A549 (cell line): ENCODE measurements at regions not wholly inside any gene's neighbourhood (a gene's known extent, or its start where the extent isn't known, plus 50 kb on each side); places are given as distances from the start of the nearest gene placed in this dataset.

Source experiments
- ATAC-seq, 2 experiments: fragments of 200-7000 bp in 1 of 2; fragments of >200 bp in 1 of 2; cut with Nextera tagmentation in 1 of 2; cut with Tn5 transposase in 1 of 2; 3 replicates each; pipeline versions ENCODE4 v1.8.0 to v1.9.1; 2018 to 2020; ENCODE audit warnings: mild to moderate bottlenecking in 1 of 2, moderate library complexity in 1 of 2
- CTCF ChIA-PET: fragments of 300-600 bp; sonication (Branson Sonifier 250); formaldehyde crosslinking; extraction: SDS; loops from one replicate; lab custom pipeline; 2021; ENCODE audit warnings: antibody characterized with exemption, inconsistent platforms; lab: Yijun Ruan, JAX
- POLR2A ChIA-PET: fragments of 350-600 bp; formaldehyde crosslinking; extraction: SDS; loops from one replicate; lab custom pipeline; 2021; ENCODE audit warnings: antibody characterized with exemption, inconsistent platforms; lab: Yijun Ruan, JAX
- DNase-seq, 2 experiments: peaks; one replicate each; pipeline versions ENCODE4 v3.0.0 to v3.0.0-alpha.2; 2011 to 2016; ENCODE audit warnings: low read depth in 1 of 2, low spot score in 1 of 2
- FAIRE-seq: peaks from 2 replicates; lab custom pipeline; 2011; peaks lifted over from hg19 to GRCh38; lab: Jason Lieb, UNC
- H3K27ac ChIP-seq, 2 experiments: fragments of >200 bp; sonication (Bioruptor Twin); formaldehyde crosslinking; 3 replicates each; pipeline ENCODE4 v1.5.1; 2016 to 2017
- H3K4me1 ChIP-seq: fragments of >200 bp; sonication (Bioruptor Twin); formaldehyde crosslinking; 3 replicates; pipeline ENCODE4 v1.6.1; 2016
- H3K4me2 ChIP-seq: fragments of >200 bp; sonication (Bioruptor Twin); formaldehyde crosslinking; 3 replicates; pipeline ENCODE4 v1.6.1; 2016
- H3K4me3 ChIP-seq: fragments of >200 bp; sonication (Bioruptor Twin); formaldehyde crosslinking; 3 replicates; pipeline ENCODE4 v1.5.1; 2016
- H3K9me3 ChIP-seq: fragments of >200 bp; sonication (Bioruptor Twin); formaldehyde crosslinking; 3 replicates; pipeline ENCODE4 v1.6.1; 2016
- BCL3 ChIP-seq: fragments of >200 bp; sonication (Bioruptor Twin); formaldehyde crosslinking; IDR thresholded peaks from 3 replicates; pipeline ENCODE4 v1.6.1; 2016
- CBX2 ChIP-seq: fragments of 200-600 bp; sonication (generic); IDR thresholded peaks from 2 replicates; pipeline ENCODE4 v1.6.1; 2016; ENCODE audit warnings: low read depth, mild to moderate bottlenecking, borderline replicate concordance
- CBX8 ChIP-seq: fragments of 200-600 bp; sonication (generic); IDR thresholded peaks from 2 replicates; pipeline ENCODE4 v1.6.1; 2016
- EHMT2 ChIP-seq: fragments of 200-600 bp; sonication (generic); IDR thresholded peaks from 2 replicates; pipeline ENCODE4 v1.6.1; 2016; ENCODE audit warnings: antibody characterized with exemption, low read depth, mild to moderate bottlenecking, moderate library complexity
- ESRRA ChIP-seq: fragments of 150-350 bp; IDR thresholded peaks from 2 replicates; pipeline ENCODE4 v1.6.1; 2014; ENCODE audit warnings: mild to moderate bottlenecking, low read length, borderline replicate concordance
- FOSB ChIP-seq: fragments of 250-450 bp; sonication (Bioruptor Pico); IDR thresholded peaks from 2 replicates; pipeline ENCODE4 v1.5.0; 2020; ENCODE audit warnings: mild to moderate bottlenecking, moderate library complexity
- FOXS1 ChIP-seq: fragments of 250-450 bp; sonication (Bioruptor Pico); IDR thresholded peaks from 2 replicates; pipeline ENCODE4 v1.5.0; 2020; ENCODE audit warnings: mild to moderate bottlenecking, moderate library complexity
- GATA3 ChIP-seq: IDR thresholded peaks from 2 replicates; pipeline ENCODE4 v1.6.1; 2012; ENCODE audit warnings: borderline replicate concordance
- HEYL ChIP-seq: fragments of 250-450 bp; sonication (Bioruptor Pico); IDR thresholded peaks from 2 replicates; pipeline ENCODE4 v1.8.0; 2021; ENCODE audit warnings: mild to moderate bottlenecking, moderate library complexity
- HOXA7 ChIP-seq: fragments of 250-450 bp; sonication (Bioruptor Pico); IDR thresholded peaks from 2 replicates; pipeline ENCODE4 v1.5.0; 2020; ENCODE audit warnings: mild to moderate bottlenecking, moderate library complexity
- HOXB13 ChIP-seq: fragments of 250-450 bp; sonication (Bioruptor Pico); IDR thresholded peaks from 2 replicates; pipeline ENCODE4 v1.5.0; 2020; ENCODE audit warnings: low read depth, mild to moderate bottlenecking, moderate library complexity
- HOXB5 ChIP-seq: fragments of 250-450 bp; sonication (Bioruptor Pico); IDR thresholded peaks from 2 replicates; pipeline ENCODE4 v1.5.0; 2020; ENCODE audit warnings: mild to moderate bottlenecking, moderate library complexity
- JUN ChIP-seq, 2 experiments: fragments of >200 bp; sonication (Bioruptor Twin); formaldehyde crosslinking; IDR thresholded peaks; 2 replicates in 1 of 2; 3 replicates in 1 of 2; pipeline ENCODE4 v1.6.1; 2016 to 2017
- KDM1A ChIP-seq: fragments of 200-600 bp; sonication (generic); IDR thresholded peaks from 2 replicates; pipeline ENCODE4 v1.6.1; 2016; ENCODE audit warnings: low read depth, mild to moderate bottlenecking
- KDM5A ChIP-seq: fragments of 200-600 bp; sonication (generic); IDR thresholded peaks from 2 replicates; pipeline ENCODE4 v1.6.1; 2016; ENCODE audit warnings: antibody characterized with exemption, mild to moderate bottlenecking
- MAZ ChIP-seq: fragments of 150-350 bp; IDR thresholded peaks from 2 replicates; pipeline ENCODE4 v1.6.1; 2014; ENCODE audit warnings: antibody characterized with exemption, low read depth, low read length, borderline replicate concordance
- MYC ChIP-seq: IDR thresholded peaks from 2 replicates; pipeline ENCODE4 v1.6.1; 2012; ENCODE audit warnings: mild to moderate bottlenecking, inconsistent platforms, low read length, improper control_type of control experiment, borderline replicate concordance
- NFE2L2 ChIP-seq: fragments of 150-350 bp; conservative IDR thresholded peaks from 2 replicates; pipeline ENCODE4 v1.6.1; 2014; ENCODE audit warnings: low read length
- NPAS2 ChIP-seq: fragments of 250-450 bp; sonication (Bioruptor Pico); IDR thresholded peaks from 2 replicates; pipeline ENCODE4 v1.8.0; 2022; ENCODE audit warnings: mild to moderate bottlenecking, moderate library complexity, borderline replicate concordance
- NR3C1 ChIP-seq: fragments of >200 bp; sonication (Bioruptor Twin); formaldehyde crosslinking; IDR thresholded peaks from 3 replicates; pipeline ENCODE4 v1.6.1; 2017
- POLR2AphosphoS2 ChIP-seq: conservative IDR thresholded peaks from 2 replicates; pipeline ENCODE4 v1.6.1; 2012; ENCODE audit warnings: low read length, improper control_type of control experiment, inconsistent platforms
- RFX5 ChIP-seq: fragments of 450-650 bp; IDR thresholded peaks from 2 replicates; pipeline ENCODE4 v1.7.1; 2014; ENCODE audit warnings: antibody characterized with exemption, mild to moderate bottlenecking, moderate library complexity
- RNF2 ChIP-seq: fragments of 200-600 bp; sonication (generic); IDR thresholded peaks from 2 replicates; pipeline ENCODE4 v1.6.1; 2016; ENCODE audit warnings: low read depth, mild to moderate bottlenecking, antibody characterized with exemption, moderate library complexity, borderline replicate concordance
- TFCP2L1 ChIP-seq: fragments of 250-450 bp; sonication (Bioruptor Pico); IDR thresholded peaks from 2 replicates; pipeline ENCODE4 v1.5.0; 2021; ENCODE audit warnings: mild to moderate bottlenecking
- TP53 ChIP-seq: fragments of 250-450 bp; sonication (Bioruptor Pico); IDR thresholded peaks from 2 replicates; pipeline ENCODE4 v1.5.0; 2021; ENCODE audit warnings: mild to moderate bottlenecking, moderate library complexity
- USF2 ChIP-seq: fragments of 450-650 bp; IDR thresholded peaks from 2 replicates; pipeline ENCODE4 v1.6.1; 2014; ENCODE audit warnings: antibody characterized with exemption
- ZFP36 ChIP-seq: fragments of 450-650 bp; IDR thresholded peaks from 2 replicates; pipeline ENCODE4 v1.6.1; 2014; ENCODE audit warnings: borderline replicate concordance; ENCODE audit not compliant: partially characterized antibody
- ZSCAN20 ChIP-seq: fragments of 250-450 bp; sonication (Bioruptor Pico); IDR thresholded peaks from 2 replicates; pipeline ENCODE4 v1.8.0; 2022; ENCODE audit warnings: mild to moderate bottlenecking, moderate library complexity
- WGBS: methylation state at CpG from one replicate; pipeline ENCODE4 v1.1.6; 2017; ENCODE audit errors: missing lambda C conversion rate; 5-methylcytosine and 5-hydroxymethylcytosine counted together
- TF ChIP-seq, protein P1 (sequence below): IDR thresholded peaks from 2 replicates; pipeline ENCODE4 v1.6.1; 2012; ENCODE audit warnings: low read depth, borderline replicate concordance
- TF ChIP-seq, protein P2 (sequence below): fragments of >200 bp; sonication (Bioruptor Twin); formaldehyde crosslinking; IDR thresholded peaks from 2 replicates; pipeline ENCODE4 v1.6.1; 2016
- TF ChIP-seq, protein P3 (sequence below): fragments of 250-450 bp; sonication (Bioruptor Pico); IDR thresholded peaks from 2 replicates; pipeline ENCODE4 v1.5.0; 2020; ENCODE audit warnings: low read depth, mild to moderate bottlenecking, moderate library complexity

GRCh38 chr4:10371869-10372471 lies 85.3 kb downstream of the ZNF518B start:
- no peak for ATAC-seq
- no peak for DNase-seq
- no peak for TF ChIP-seq FOXS1 (CRISPR knock-in tag)
- no peak for TF ChIP-seq KDM1A
- no peak for TF ChIP-seq GATA3
- no peak for TF ChIP-seq HOXB5
- no peak for TF ChIP-seq JUN (IDR thresholded peaks at IDR 0.05)
- no peak for TF ChIP-seq HEYL
- TF ChIP-seq ZFP36: no peak
- TF ChIP-seq ESRRA: no peak
- TF ChIP-seq TP53 (CRISPR knock-in tag): no peak
- no peak for TF ChIP-seq NR3C1
- TF ChIP-seq, protein P1, sequence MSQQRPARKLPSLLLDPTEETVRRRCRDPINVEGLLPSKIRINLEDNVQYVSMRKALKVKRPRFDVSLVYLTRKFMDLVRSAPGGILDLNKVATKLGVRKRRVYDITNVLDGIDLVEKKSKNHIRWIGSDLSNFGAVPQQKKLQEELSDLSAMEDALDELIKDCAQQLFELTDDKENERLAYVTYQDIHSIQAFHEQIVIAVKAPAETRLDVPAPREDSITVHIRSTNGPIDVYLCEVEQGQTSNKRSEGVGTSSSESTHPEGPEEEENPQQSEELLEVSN: no peak
- no peak for TF ChIP-seq RNF2
- TF ChIP-seq CBX2: no peak
- no peak for TF ChIP-seq MYC
- TF ChIP-seq, protein P2, sequence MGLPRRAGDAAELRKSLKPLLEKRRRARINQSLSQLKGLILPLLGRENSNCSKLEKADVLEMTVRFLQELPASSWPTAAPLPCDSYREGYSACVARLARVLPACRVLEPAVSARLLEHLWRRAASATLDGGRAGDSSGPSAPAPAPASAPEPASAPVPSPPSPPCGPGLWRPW: no peak
- no peak for TF ChIP-seq EHMT2
- no peak for TF ChIP-seq BCL3
- TF ChIP-seq ZSCAN20 (CRISPR knock-in tag): no peak
- TF ChIP-seq FOSB (CRISPR knock-in tag): no peak
- no peak for TF ChIP-seq TFCP2L1 (CRISPR knock-in tag)
- Histone ChIP-seq H3K4me1 (no peaks in the 10 kb centered on the region), H3K27ac (no peak overlapping the region), H3K4me2 (no peak overlapping the region), H3K9me3 (no peaks in the 10 kb centered on the region), H3K4me3 (no peak overlapping the region)
- WGBS: 4% methylated on average over 4 of the region's 4 CpGs
- FAIRE-seq: no peak
- POLR2A ChIA-PET: no interaction called here
- CTCF ChIA-PET: no interaction called here

DNA sequence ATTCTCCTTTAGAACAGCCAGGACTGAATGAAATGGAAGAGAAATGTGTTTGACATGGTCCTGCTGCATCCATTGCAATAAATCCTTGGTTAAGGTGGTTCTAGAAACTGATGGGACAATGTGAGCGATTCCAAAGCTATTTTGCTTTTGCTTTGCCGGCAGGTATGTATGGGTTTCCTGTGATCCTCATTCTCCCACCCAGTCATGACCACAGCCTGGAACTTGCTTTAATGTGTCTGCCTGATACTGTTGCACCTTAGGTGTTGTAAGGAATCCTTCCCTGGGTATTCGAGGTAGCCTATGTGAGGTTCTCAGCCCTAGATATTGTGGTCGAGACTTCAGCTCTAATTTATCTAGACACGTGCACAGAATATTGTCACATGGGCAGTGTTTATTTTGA lies 86.1 kb downstream of the ZNF518B start:
- H3K9me3 ChIP-seq: no peaks in the 10 kb centered on the region
- H3K4me2 ChIP-seq: no peak overlapping the region
- ATAC-seq: no peak
- ChIA-PET CTCF (no interaction called here), POLR2A (no interaction called here)
- no peak overlapping the region for H3K27ac ChIP-seq
- H3K4me3 ChIP-seq: no peak overlapping the region
- no peak for FAIRE-seq
- TF ChIP-seq ESRRA (no peak), CBX2 (no peak), USF2 (no peak), NPAS2 (CRISPR knock-in tag) (no peak), POLR2AphosphoS2 (no peak), NFE2L2 (no peak), HOXB13 (CRISPR knock-in tag) (no peak), MYC (no peak), KDM5A (no peak), HOXA7 (CRISPR knock-in tag) (no peak), MAZ (no peak), HEYL (no peak), GATA3 (no peak), TFCP2L1 (CRISPR knock-in tag) (no peak), RFX5 (no peak), CBX8 (no peak)
- TF ChIP-seq, protein P2: no peak
- TF ChIP-seq, protein P1: no peak
- TF ChIP-seq, protein P3, sequence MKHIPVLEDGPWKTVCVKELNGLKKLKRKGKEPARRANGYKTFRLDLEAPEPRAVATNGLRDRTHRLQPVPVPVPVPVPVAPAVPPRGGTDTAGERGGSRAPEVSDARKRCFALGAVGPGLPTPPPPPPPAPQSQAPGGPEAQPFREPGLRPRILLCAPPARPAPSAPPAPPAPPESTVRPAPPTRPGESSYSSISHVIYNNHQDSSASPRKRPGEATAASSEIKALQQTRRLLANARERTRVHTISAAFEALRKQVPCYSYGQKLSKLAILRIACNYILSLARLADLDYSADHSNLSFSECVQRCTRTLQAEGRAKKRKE (CRISPR knock-in tag): no peak
- H3K4me1 ChIP-seq: no peaks in the 10 kb centered on the region
- whole genome bisulfite sequencing: 20% methylated on average over 5 of the region's 5 CpGs
- no peak for DNase-seq
